Right cardiac atrium (tissue), 5 donors: ENCODE measurements at regions not wholly inside any gene's neighbourhood (a gene's known extent, or its start where the extent isn't known, plus 50 kb on each side); places are given as distances from the start of the nearest gene placed in this dataset.

Source experiments
- ATAC-seq, 2 donors: fragments of 200-7000 bp; cut with Tn5 transposase; one replicate each; pipeline versions ENCODE4 v1.8.0 to v1.9.1; 2020; ENCODE audit warnings: moderate library complexity in 2 of 2, mild to moderate bottlenecking in 1 of 2
- DNase-seq, 3 donors: peaks; one replicate each; pipeline ENCODE4 v3.0.0-alpha.2; 2020
- H3K27ac ChIP-seq: one replicate; pipeline ENCODE4 v1.5.1; 2013; ENCODE audit warnings: mild to moderate bottlenecking, low read length, control low read depth, moderate library complexity
- H3K27me3 ChIP-seq: one replicate; pipeline ENCODE4 v1.6.1; 2013; ENCODE audit not compliant: control insufficient read depth, insufficient read depth
- H3K4me1 ChIP-seq: one replicate; pipeline ENCODE4 v1.6.1; 2013; ENCODE audit warnings: low read length; ENCODE audit not compliant: control insufficient read depth, insufficient read depth
- H3K4me3 ChIP-seq: one replicate; pipeline ENCODE4 v1.5.1; 2013; ENCODE audit warnings: low read length, control low read depth
- H3K9me3 ChIP-seq: one replicate; pipeline ENCODE4 v1.6.1; 2013; ENCODE audit warnings: low read length; ENCODE audit not compliant: control insufficient read depth
- WGBS: extraction: QIAGEN DNeasy Blood & Tissue Kit; methylation state at CpG from one replicate; pipeline ENCODE4 v1.1.7; 2013; 5-methylcytosine and 5-hydroxymethylcytosine counted together
- intact Hi-C, 4 donors: fragments of 100-400 bp; cut with DNase I; formaldehyde crosslinking; loops; one replicate each; pipeline versions ENCODE4 v1.11.0 to v1.14.0; 2022 to 2023
- donor health status: healthy with polysubstance abuse.
- donor health status: DM: no; HTN: yes; CAD: no.
- donor health status: DM: no; HTN: no; CAD: no.
- donor health status: DM: no; HTN: yes; CAD: no; lungs with severe emphysema.
- donor health status: DM: yes; HTN: yes; CAD: no.

DNA sequence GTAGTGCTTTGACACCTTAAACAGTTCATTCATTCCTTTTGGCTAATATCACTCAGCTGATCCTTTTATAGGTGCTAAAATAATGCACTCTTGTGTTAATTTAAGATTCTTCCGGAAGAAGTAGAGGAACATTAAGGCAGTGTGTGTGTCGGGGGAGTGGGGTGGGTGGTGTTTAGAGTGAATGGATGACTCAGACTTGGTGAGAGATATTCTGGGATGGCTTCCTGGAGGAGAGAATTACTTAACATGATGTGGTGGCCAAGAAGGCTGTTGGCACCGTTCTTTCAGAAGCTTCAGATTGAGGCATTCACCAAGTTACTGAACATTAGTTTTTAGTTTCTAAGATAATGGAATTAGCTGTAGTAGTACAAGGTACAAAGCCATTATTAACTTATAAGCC, 125.6 kb upstream of the ROPN1 start:
- Histone ChIP-seq H3K4me3 (no peak overlapping the region), H3K27ac (no peak overlapping the region), H3K27me3 (no peaks in the 10 kb centered on the region), H3K4me1 (peaks cover 14% of the 10 kb centered on the region), H3K9me3 (no peaks in the 10 kb centered on the region)
- intact Hi-C loops: no loop called here
- peak in 2 of 3 donors; percentile 46 to 73 for DNase-seq
- peak; percentile 77 to 88 for ATAC-seq
- 43% methylated on average over 3 of the region's 3 CpGs for WGBS

- Histone ChIP-seq H3K4me3 (no peak overlapping the region), H3K27me3 (no peaks in the 10 kb centered on the region), H3K9me3 (no peaks in the 10 kb centered on the region), H3K27ac (no peak overlapping the region), H3K4me1 (peaks cover 14% of the 10 kb centered on the region)
- DNase-seq (no peak), ATAC-seq (no peak)
- 87% methylated on average over 4 of the region's 4 CpGs for WGBS
- intact Hi-C loops: no loop called here
Observed at GRCh38 chr3:124118397-124118796, 126.5 kb upstream of the ROPN1 start.

DNA sequence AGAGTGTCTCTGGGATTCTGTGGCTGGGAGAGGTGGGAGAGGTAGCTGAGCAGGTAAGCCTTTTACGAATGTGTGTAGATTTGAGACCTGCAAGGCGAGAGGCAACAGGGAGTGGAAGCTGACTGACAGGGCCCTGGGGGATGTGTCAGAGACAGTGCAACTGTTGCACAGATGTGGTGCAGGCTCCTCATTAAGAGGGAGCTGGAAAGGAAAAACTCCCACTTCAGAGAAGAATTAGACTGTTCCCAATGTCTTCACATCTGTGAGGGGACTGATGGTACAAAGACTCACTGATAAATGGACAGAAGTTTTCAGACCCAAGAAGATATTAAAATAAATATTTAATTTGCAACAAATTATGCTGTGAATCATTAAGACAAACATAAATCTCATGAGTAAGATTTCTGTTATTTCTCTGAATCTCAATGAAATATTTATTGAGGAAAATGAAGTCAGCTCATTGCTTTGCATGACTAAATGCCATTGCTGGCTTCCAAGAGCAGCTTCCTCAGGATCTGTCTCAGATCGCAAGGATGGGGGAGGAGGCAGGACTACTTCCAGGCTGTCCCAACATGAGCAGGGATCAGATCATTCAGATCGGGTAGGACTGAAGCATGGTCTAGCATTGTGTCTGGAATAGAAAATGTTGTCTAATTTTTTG, 127.3 kb upstream of the ROPN1 start:
- 55% methylated on average over 4 of the region's 4 CpGs for WGBS
- peak in 1 of 2 donors; percentile 35 for ATAC-seq
- H3K4me1 ChIP-seq: peaks cover 14% of the 10 kb centered on the region

DNA sequence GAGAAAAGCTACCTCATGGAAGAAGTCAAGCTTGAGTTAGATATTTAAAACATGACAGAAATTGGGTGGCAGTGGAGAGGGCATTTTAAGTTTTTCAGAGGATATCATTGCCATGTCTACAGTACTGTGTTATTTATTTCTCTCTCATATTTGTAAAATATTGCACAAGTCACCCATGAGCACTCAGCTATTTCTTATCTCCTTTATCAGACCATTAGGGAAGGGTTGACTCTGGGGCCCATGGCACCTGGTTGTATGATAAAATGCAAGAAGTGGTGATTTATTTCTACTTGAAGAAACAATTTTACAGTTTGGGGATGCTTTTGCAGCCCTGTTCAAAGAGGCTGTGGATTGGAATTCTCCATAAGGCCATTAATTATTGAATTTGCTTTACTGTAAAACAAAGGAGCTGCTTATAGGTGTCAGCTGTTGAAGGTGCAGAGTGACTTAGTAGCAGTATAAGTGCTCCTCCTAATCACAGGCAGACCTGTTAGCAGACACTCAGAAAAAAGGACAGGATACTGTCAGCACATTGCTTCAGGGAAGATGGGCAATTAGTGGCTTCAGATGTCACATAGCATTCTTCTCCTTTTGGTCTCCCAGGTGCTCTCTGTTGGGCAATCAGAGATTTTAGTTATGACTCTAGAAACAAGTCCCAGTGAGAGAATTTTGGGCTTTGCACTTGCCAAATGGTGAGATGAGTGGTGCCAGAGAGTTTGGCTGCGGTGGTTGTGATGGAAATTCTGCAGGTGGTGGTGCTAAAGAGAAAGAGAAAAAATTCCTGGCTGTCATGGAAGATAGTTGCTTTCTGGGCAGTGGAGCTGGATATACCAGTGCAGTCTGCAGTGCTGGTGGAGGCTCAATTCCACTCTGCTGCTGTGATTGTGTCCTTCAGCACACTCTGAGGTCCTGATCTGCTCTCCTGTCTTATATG, 129.7 kb upstream of the ROPN1 start:
- WGBS: 55% methylated on average over 1 of the region's 1 CpG
- H3K9me3 ChIP-seq: no peaks in the 10 kb centered on the region
- H3K4me3 ChIP-seq: no peak overlapping the region
- ATAC-seq (no peak), DNase-seq (no peak)
- H3K4me1 ChIP-seq: peaks cover 5% of the 10 kb centered on the region
- H3K27me3 ChIP-seq: no peaks in the 10 kb centered on the region
- intact Hi-C loops: no loop called here
- H3K27ac ChIP-seq: no peak overlapping the region

More for the DNA sequence above, 127.3 kb upstream of the ROPN1 start:
- no peaks in the 10 kb centered on the region for H3K9me3 ChIP-seq
- H3K27ac ChIP-seq: no peak overlapping the region
- no peak overlapping the region for H3K4me3 ChIP-seq
- DNase-seq: no peak
- intact Hi-C loops: no loop called here
- H3K27me3 ChIP-seq: no peaks in the 10 kb centered on the region

- Histone ChIP-seq H3K9me3 (no peaks in the 10 kb centered on the region), H3K4me1 (peaks cover 6% of the 10 kb centered on the region), H3K4me3 (no peak overlapping the region), H3K27ac (no peak overlapping the region), H3K27me3 (no peaks in the 10 kb centered on the region)
- WGBS: 85% methylated on average over 1 of the region's 1 CpG
- no peak for ATAC-seq
- intact Hi-C loops: no loop called here
- no peak for DNase-seq
Observed at GRCh38 chr3:124125315-124125714, 133.4 kb upstream of the ROPN1 start.

DNA sequence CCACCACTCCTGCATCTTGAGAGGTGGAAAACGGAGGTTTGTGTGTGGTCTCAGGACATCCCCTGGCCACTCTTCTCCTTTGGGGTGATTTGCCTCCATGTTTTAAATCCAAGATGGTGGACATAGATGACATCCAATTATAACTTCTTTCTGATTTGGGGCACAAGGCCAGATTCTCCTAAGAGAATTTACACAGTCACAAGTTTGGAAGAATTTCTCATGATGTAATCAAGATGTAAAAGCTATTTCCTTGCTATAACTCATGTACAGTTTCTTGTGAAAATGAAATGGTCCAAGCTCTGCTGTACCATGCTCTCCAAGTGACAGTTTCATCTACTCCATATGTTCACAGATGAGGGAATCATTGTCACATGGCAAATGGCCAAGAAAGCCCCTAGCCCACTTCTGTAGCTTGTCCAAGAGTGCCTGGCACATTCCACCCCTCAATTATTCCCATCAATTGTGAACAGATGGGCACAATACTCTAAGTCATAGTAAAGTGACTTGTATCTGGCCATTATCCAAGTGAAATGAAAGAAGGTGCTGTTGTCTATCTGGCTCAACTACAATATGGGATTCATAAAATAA, 134.6 kb upstream of the ROPN1 start:
- Histone ChIP-seq H3K4me1 (peaks cover 6% of the 10 kb centered on the region), H3K9me3 (no peaks in the 10 kb centered on the region), H3K4me3 (no peak overlapping the region), H3K27ac (no peak overlapping the region), H3K27me3 (no peaks in the 10 kb centered on the region)
- 90% methylated on average over 1 of the region's 1 CpG for WGBS
- intact Hi-C loops: no loop called here
- DNase-seq (no peak), ATAC-seq (no peak)

DNA sequence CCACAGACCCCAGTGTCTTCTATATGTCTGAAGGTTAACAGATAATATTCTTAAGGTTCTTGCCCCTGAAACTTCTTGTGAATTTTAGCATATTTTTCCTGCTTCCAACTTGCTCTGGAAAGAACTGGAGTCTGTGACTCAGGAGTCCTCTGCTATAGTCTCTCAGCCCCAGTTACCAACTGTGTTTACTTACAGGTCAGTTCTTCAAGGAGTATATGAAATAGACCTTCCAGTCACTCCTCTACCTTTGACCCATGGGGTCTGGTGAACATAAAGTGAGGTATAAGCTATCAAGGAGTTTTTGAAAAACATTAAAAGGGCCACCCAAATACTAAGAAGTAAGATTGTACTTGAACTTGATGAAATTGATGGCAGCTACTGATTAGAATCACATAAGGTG, 139.2 kb upstream of the ROPN1 start:
- DNase-seq: no peak
- H3K4me1 ChIP-seq: peaks cover 8% of the 10 kb centered on the region
- H3K4me3 ChIP-seq: no peak overlapping the region
- no peak overlapping the region for H3K27ac ChIP-seq
- H3K27me3 ChIP-seq: no peaks in the 10 kb centered on the region
- no peaks in the 10 kb centered on the region for H3K9me3 ChIP-seq
- intact Hi-C loops: no loop called here
- ATAC-seq: no peak

GRCh38 chr3:124131580-124131979, 139.7 kb upstream of the ROPN1 start:
- H3K4me3 ChIP-seq: no peak overlapping the region
- intact Hi-C loops: no loop called here
- ATAC-seq: peak; percentile 16 to 64
- H3K4me1 ChIP-seq: peaks cover 8% of the 10 kb centered on the region
- DNase-seq: no peak
- no peaks in the 10 kb centered on the region for H3K9me3 ChIP-seq
- H3K27ac ChIP-seq: no peak overlapping the region
- WGBS: 47% methylated on average over 2 of the region's 2 CpGs
- H3K27me3 ChIP-seq: no peaks in the 10 kb centered on the region

DNA sequence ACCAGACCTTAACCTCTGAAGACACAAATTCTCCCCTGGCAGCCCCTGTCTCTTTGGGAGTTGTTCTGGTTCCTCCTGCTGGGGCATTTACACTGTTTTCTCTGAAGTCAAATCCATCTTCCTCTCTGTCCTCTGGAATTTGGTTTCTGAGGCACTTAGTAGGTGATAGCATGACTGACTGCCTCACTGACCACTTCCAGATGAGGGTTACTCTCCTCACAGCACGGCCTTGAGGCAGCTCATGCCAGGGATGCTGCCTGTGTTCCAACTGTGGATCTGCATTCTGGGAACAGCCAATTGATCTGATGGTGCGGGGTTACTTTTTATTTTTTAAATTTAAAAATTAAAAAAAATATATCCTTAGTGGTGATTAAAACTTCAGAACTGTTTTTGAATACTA, 140.9 kb upstream of the ROPN1 start:
- peak overlapping the region; percentile 26 for H3K27ac ChIP-seq
- ATAC-seq (peak; percentile 36 to 55), DNase-seq (no peak)
- WGBS: 49% methylated on average over 2 of the region's 2 CpGs
- H3K27me3 ChIP-seq: no peaks in the 10 kb centered on the region
- peaks cover 8% of the 10 kb centered on the region for H3K4me1 ChIP-seq
- no peak overlapping the region for H3K4me3 ChIP-seq
- intact Hi-C loops: no loop called here
- H3K9me3 ChIP-seq: no peaks in the 10 kb centered on the region

DNA sequence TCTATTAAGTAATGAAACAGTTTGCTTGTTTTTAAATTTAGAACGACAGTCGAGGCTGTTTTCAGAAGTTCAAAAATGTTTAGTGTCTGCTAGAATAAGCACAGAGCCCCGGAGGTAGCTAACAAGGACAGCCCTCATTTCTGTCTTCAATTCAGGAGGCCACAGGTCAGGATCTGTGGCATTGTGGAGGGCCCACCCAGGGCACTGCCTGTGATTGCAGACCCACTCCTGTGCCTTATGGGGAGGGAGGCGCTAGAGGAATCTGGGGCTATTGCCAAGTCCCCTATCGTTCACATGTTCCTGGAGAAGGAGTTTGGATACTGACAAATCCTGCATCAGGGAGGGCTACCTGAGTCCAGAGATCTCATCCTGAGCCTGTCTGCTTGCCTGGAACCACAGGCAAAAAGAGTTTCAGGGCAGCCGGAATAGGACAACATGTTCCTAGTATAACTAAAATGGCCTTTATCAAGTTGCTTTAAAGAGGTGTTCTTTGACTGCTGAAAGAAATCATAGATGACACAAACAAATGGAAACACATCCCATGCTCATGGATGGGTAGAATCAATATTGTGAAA, 141.5 kb upstream of the ROPN1 start:
- ATAC-seq (no peak), DNase-seq (no peak)
- Histone ChIP-seq H3K9me3 (no peaks in the 10 kb centered on the region), H3K4me1 (peaks cover 8% of the 10 kb centered on the region), H3K27ac (no peak overlapping the region), H3K4me3 (no peak overlapping the region), H3K27me3 (no peaks in the 10 kb centered on the region)
- WGBS: 59% methylated on average over 6 of the region's 6 CpGs
- intact Hi-C loops: no loop called here

GRCh38 chr3:124137216-124137615, 145.3 kb upstream of the ROPN1 start:
- no peak overlapping the region for H3K4me3 ChIP-seq
- intact Hi-C loops: no loop called here
- no peak for DNase-seq
- peaks cover 4% of the 10 kb centered on the region for H3K4me1 ChIP-seq
- no peaks in the 10 kb centered on the region for H3K9me3 ChIP-seq
- H3K27ac ChIP-seq: no peak overlapping the region
- ATAC-seq: no peak
- no peaks in the 10 kb centered on the region for H3K27me3 ChIP-seq
